ENCODE measurements at regions not wholly inside any gene's neighbourhood (a gene's known extent, or its start where the extent isn't known, plus 50 kb on each side); places are given as distances from the start of the nearest gene placed in this dataset.

DNA sequence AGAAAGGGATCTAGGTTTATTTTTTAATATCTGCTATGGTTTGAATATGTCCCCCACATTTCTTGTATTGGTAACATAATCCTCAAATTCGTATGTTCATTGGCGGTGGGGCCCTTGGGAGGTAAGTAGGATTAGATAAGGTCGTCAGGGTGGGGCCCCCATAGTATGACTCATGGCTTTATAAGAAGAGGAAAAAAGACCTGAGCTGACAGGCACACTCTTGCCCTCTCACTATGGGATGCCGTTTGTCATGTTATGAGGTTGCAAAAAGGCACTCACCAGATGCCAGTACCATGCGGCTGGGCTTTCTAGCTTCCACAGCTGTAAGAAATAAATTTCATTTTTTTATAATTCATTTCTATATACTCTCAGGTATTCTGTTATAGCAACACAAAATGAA is 67.3 kb upstream of the SGCD start:
- no peak for DNase-seq (ENCODE audit: low read depth in 2 of 2)

DNA sequence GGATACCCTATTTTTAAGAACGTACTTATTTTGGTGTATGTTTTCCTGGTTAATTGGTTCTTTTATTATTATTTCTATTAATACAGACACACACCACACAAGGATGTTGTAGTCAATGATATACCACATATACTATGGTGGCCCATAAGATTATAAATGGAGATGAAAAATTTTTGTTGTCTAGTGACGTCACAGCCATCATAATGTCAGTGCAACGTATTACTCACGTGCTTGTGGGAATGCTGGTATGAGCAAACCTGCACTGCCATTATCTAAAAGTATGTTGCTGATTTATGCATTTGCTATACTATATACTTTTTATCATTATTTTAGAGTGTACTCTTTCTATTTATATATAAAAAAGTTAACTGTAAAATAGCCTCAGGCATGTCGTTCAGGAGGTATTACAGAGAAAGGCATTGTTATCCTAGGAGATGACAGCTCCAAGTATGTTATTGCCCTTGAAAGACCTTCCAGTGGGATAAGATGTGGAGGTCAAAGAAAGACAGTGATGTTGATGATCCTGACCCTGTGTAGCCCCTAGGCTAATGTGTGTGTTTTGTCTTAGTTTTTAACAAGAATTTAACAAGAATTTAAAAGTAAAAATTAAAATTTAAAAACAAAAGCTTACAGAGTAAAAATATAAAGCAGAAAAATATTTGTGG is 65.6 kb upstream of the SGCD start:
- DNase-seq (ENCODE audit: low read depth in 2 of 2): no peak

GRCh38 chr5:156271569-156271968 is 55.4 kb upstream of the SGCD start:
- no peak for DNase-seq (ENCODE audit: low read depth in 2 of 2)

GRCh38 chr5:156272139-156272538 is 54.8 kb upstream of the SGCD start:
- DNase-seq (ENCODE audit: low read depth in 2 of 2): no peak

- DNase-seq (ENCODE audit: low read depth in 2 of 2): no peak
Observed at GRCh38 chr5:156273325-156273724, 53.6 kb upstream of the SGCD start.

DNA sequence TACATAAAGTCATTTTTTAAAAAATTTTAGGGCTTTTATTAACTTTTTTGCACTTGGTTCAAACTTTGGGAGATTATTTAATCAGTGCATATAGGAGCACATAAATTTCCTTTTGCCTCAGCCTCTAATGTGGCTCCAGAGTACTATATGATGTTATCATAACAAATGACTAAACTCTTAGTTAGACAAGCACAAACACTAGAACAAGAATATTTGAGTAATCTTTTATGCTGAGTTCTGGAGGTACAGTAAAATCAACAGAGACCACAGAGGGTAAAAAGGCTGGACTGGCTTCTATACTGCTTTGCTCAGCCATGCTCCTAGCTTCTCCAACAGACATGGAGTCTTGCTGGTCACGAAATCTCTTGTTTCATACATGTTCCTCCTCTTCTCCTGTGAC is 52.5 kb upstream of the SGCD start:
- DNase-seq (ENCODE audit: low read depth in 2 of 2): no peak
